Transverse colon (tissue), 4 donors: ENCODE measurements at regions not wholly inside any gene's neighbourhood (a gene's known extent, or its start where the extent isn't known, plus 50 kb on each side); places are given as distances from the start of the nearest gene placed in this dataset.
A peak's percentile ranks its signal among the peaks of the same experiment; 100 is the strongest.

Source experiments
- DNase-seq: peaks from one replicate; pipeline ENCODE4 v3.0.0-alpha.2; 2019
- H3K27ac ChIP-seq, 4 donors: fragments of 200-600 bp; sonication (generic); 2 replicates each; pipeline ENCODE4 v1.5.1; 2016 to 2018; ENCODE audit warnings: inconsistent platforms in 4 of 4
- H3K27me3 ChIP-seq: fragments of 200-600 bp; sonication (generic); 2 replicates; pipeline ENCODE4 v1.5.1; 2017; ENCODE audit warnings: inconsistent platforms
- H3K36me3 ChIP-seq, 4 donors: fragments of 200-600 bp; sonication (generic); 2 replicates each; pipeline ENCODE4 v1.5.1; 2017 to 2019; ENCODE audit warnings: inconsistent platforms in 4 of 4
- H3K4me1 ChIP-seq, 4 donors: fragments of 200-600 bp; sonication (generic); 2 replicates each; pipeline ENCODE4 v1.5.1; 2017 to 2020; ENCODE audit warnings: inconsistent platforms in 4 of 4
- H3K4me3 ChIP-seq, 4 donors: fragments of 200-600 bp; sonication (generic); 1 replicate in 1 of 4; 2 replicates in 3 of 4; pipeline versions ENCODE4 v1.5.1 to v1.6.1; 2017 to 2019; ENCODE audit warnings: inconsistent platforms in 4 of 4
- H3K9me3 ChIP-seq, 2 donors: fragments of 200-600 bp; sonication (generic); 2 replicates each; pipeline ENCODE4 v1.5.1; 2017 to 2019; ENCODE audit warnings: inconsistent platforms in 2 of 2
- EP300 ChIP-seq: sonication (generic); formaldehyde crosslinking; IDR thresholded peaks from one replicate; pipeline ENCODE4 v1.6.1; 2017; ENCODE audit warnings: antibody characterized with exemption, low read depth
- POLR2A ChIP-seq: fragments of 450-650 bp; IDR thresholded peaks from one replicate; pipeline ENCODE4 v1.6.1; 2016; ENCODE audit warnings: antibody characterized with exemption, mild to moderate bottlenecking, moderate library complexity
- POLR2AphosphoS5 ChIP-seq, 3 donors: sonication (generic); formaldehyde crosslinking; IDR thresholded peaks; one replicate each; pipeline ENCODE4 v1.6.1; 2016; ENCODE audit warnings: antibody characterized with exemption in 3 of 3
- WGBS, 2 donors: methylation state at CpG; one replicate each; pipeline ENCODE4 v1.1.5; 2018; ENCODE audit warnings: low coverage in 1 of 2; 5-methylcytosine and 5-hydroxymethylcytosine counted together
- in situ Hi-C, 4 donors: fragments of 200-750 bp; cut with MboI; loops; one replicate each; pipeline versions ENCODE4 v1.15.0 to v1.15.1; 2017; ENCODE audit warnings: low sequenced_read_pairs in 3 of 4, low pct_ligation_motif_present in 1 of 4, low pct_unique_long_range_greater_than_20kb in 1 of 4
- intact Hi-C: fragments of 100-400 bp; cut with DNase I; formaldehyde crosslinking; loops from one replicate; pipeline ENCODE4 v1.15.1; 2023; ENCODE audit warnings: low total_unique reads
- TF ChIP-seq, protein P1 (sequence below), 5 experiments: fragments of 200-600 bp in 3 of 5; fragments of 450-650 bp in 2 of 5; sonication (generic) in 3 of 5; IDR thresholded peaks; 1 replicate in 2 of 5; 2 replicates in 3 of 5; pipeline ENCODE4 v1.5.1; 2016 to 2017; ENCODE audit warnings: antibody characterized with exemption in 5 of 5, inconsistent platforms in 3 of 5, mild to moderate bottlenecking in 2 of 5, moderate library complexity in 1 of 5

DNA sequence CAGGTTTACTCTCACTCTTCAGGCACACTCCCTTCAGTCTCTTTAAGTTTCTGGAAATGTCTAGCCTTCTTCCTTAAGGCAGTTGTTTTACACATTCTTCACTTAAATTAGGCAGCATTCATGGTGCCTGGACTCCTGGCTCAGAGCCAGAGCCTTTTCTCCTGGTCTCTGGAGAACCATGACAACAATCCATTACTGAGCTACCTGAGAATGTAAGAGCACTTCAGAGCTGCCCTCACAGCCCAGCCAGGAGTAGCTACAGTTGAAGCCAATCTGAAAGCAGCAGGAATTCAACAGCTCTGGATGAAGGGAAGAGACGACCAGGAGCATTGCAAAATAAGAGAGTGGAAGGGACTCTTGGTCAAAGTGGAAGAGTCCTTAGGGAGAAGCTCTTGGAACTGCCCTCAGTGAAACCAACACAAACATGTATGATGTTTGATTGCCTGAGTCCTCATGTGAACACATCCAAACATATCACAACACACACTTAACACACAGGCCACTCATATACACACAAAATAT is 416.8 kb upstream of the SPTLC3 start:
- WGBS, 2 donors = 56 to 67% methylated on average over 1 of the region's 1 CpG
- no peaks in the 10 kb centered on the region for H3K9me3 ChIP-seq
- intact Hi-C loops = no loop called here

DNA sequence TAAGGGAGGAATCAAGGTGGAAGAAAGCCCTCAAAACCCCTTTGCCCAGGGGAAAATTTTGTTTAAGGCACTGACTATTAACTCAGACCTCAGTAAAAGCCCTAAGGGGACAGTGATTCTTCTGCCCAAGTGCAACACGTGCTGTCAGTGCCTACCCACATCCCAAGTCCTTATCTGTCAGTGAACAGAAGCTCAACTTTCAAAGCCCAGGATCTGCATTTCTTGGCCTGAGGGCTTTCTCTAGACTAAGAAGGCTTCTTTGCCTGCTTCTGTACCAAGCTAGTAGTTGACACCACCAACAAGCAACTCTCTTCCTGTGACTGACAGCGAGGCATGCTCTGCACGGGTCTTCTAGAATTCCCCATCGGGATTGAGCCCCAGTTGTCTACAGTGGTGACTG is 416.0 kb upstream of the SPTLC3 start:
- intact Hi-C loops = no loop called here
- no peak overlapping the region for H3K4me3 ChIP-seq
- peaks cover 4 to 25% (median 10%) of the 10 kb centered on the region in 4 donors for H3K4me1 ChIP-seq
- no peaks in the 10 kb centered on the region for H3K27me3 ChIP-seq
- in situ Hi-C loops = no loop called here
- H3K36me3 ChIP-seq = no peaks in the 10 kb centered on the region
- 60 to 90% methylated on average over 1 to 4 of the region's 4 CpGs for WGBS, 2 donors
- H3K9me3 ChIP-seq = no peaks in the 10 kb centered on the region
- TF ChIP-seq, protein P1, sequence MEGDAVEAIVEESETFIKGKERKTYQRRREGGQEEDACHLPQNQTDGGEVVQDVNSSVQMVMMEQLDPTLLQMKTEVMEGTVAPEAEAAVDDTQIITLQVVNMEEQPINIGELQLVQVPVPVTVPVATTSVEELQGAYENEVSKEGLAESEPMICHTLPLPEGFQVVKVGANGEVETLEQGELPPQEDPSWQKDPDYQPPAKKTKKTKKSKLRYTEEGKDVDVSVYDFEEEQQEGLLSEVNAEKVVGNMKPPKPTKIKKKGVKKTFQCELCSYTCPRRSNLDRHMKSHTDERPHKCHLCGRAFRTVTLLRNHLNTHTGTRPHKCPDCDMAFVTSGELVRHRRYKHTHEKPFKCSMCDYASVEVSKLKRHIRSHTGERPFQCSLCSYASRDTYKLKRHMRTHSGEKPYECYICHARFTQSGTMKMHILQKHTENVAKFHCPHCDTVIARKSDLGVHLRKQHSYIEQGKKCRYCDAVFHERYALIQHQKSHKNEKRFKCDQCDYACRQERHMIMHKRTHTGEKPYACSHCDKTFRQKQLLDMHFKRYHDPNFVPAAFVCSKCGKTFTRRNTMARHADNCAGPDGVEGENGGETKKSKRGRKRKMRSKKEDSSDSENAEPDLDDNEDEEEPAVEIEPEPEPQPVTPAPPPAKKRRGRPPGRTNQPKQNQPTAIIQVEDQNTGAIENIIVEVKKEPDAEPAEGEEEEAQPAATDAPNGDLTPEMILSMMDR (IDR thresholded peaks at IDR 0.05) = no peak
- no peak for TF ChIP-seq EP300
- no peak for TF ChIP-seq POLR2AphosphoS5 (IDR thresholded peaks at IDR 0.05)
- TF ChIP-seq POLR2A = no peak
- DNase-seq = no peak
- H3K27ac ChIP-seq = no peak overlapping the region

More for the DNA sequence above, 416.8 kb upstream of the SPTLC3 start:
- Histone ChIP-seq H3K27me3 (no peaks in the 10 kb centered on the region), H3K4me1 (peaks cover 4 to 20% (median 9%) of the 10 kb centered on the region in 4 donors), H3K36me3 (no peaks in the 10 kb centered on the region), H3K4me3 (no peak overlapping the region), H3K27ac (no peak overlapping the region)
- in situ Hi-C loops = no loop called here
- TF ChIP-seq POLR2A (no peak), POLR2AphosphoS5 (IDR thresholded peaks at IDR 0.05) (no peak), EP300 (no peak)
- TF ChIP-seq, protein P1 (IDR thresholded peaks at IDR 0.05) = no peak
- DNase-seq = no peak

DNA sequence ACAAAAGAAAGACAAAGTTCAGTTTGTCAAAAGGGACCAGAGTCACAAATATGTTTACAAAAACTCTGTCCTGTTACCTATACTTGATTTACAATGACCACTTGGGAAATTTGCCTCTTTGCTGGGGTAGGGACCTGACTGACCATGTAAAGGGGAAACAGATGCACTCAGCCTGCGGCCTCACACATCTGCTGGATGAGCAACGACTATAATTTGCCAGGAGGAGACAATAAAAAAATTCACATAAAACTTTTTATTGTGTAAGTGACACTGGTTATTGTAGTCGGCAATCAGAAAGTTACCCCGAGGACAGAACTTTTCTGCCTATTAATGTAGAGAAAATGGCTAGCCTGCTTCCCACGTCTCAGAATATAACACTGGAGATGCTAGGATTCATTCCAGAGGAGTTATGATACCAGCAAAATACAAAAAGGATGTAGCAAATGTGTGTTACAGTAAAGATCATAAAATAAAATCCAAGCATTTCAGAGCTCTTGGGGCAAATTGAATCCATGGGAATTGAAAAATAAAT is 415.4 kb upstream of the SPTLC3 start:
- no peak for DNase-seq
- H3K36me3 ChIP-seq = no peaks in the 10 kb centered on the region
- H3K4me1 ChIP-seq = peaks cover 4 to 25% (median 10%) of the 10 kb centered on the region in 4 donors
- WGBS, 2 donors = 23 to 25% methylated on average over 5 of the region's 5 CpGs
- no peak overlapping the region for H3K27ac ChIP-seq
- TF ChIP-seq POLR2AphosphoS5 (IDR thresholded peaks at IDR 0.05) (no peak), EP300 (no peak), POLR2A (no peak)
- TF ChIP-seq, protein P1 (IDR thresholded peaks at IDR 0.05) = no peak
- in situ Hi-C loops = no loop called here
- H3K27me3 ChIP-seq = no peaks in the 10 kb centered on the region
- H3K9me3 ChIP-seq = no peaks in the 10 kb centered on the region
- no peak overlapping the region for H3K4me3 ChIP-seq
- intact Hi-C loops = no loop called here

DNA sequence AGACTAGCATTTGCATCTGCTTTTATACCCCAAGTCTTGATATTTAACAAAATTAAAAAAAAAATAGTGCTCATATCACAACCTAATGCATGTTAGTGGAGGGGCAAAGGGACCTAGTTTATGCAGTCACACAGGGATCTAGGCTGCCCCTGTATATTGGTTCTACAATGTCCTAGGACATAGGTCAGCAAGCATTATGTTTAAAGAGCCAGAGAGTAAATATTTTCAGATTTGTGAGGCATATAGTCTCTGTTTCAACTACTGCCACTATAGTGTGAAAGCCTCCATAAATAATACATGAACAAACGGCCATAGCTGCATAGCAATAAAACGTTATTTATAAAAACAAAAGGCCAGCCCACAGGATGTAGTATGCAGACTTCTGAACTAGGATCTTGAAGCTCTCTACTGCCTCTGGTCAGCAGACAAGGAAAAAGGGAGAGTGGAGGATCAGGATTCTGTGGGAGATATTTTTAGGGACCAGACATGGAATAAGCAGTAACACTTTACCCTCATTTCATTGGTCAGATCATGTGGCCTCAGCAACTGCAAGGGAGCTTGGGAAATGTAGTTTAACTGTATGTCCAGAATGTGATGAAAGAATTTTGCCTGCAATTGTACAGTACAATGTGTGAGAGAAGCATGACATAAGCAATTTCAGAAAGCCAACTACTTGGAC is 414.2 kb upstream of the SPTLC3 start:
- no peaks in the 10 kb centered on the region for H3K27me3 ChIP-seq
- no peaks in the 10 kb centered on the region for H3K9me3 ChIP-seq
- intact Hi-C loops (no loop called here), in situ Hi-C loops (no loop called here)
- 12 to 16% methylated on average over 2 of the region's 2 CpGs for WGBS, 2 donors
- no peak for DNase-seq
- H3K4me1 ChIP-seq = peaks cover 4 to 25% (median 10%) of the 10 kb centered on the region in 4 donors
- H3K36me3 ChIP-seq = no peaks in the 10 kb centered on the region
- H3K27ac ChIP-seq = peak overlapping the region in 2 of 4 donors; percentile 5 to 7
- no peak overlapping the region for H3K4me3 ChIP-seq
- TF ChIP-seq EP300 = no peak
